HG03460 (cell line): ENCODE measurements at regions not wholly inside any gene's neighbourhood (a gene's known extent, or its start where the extent isn't known, plus 50 kb on each side); places are given as distances from the start of the nearest gene placed in this dataset.

Experiments used
- ATAC-seq: cut with Tn5 transposase; IDR thresholded peaks from one replicate; pipeline ENCODE4 v1.9.1; 2021; ENCODE audit not compliant: unreplicated experiment

DNA sequence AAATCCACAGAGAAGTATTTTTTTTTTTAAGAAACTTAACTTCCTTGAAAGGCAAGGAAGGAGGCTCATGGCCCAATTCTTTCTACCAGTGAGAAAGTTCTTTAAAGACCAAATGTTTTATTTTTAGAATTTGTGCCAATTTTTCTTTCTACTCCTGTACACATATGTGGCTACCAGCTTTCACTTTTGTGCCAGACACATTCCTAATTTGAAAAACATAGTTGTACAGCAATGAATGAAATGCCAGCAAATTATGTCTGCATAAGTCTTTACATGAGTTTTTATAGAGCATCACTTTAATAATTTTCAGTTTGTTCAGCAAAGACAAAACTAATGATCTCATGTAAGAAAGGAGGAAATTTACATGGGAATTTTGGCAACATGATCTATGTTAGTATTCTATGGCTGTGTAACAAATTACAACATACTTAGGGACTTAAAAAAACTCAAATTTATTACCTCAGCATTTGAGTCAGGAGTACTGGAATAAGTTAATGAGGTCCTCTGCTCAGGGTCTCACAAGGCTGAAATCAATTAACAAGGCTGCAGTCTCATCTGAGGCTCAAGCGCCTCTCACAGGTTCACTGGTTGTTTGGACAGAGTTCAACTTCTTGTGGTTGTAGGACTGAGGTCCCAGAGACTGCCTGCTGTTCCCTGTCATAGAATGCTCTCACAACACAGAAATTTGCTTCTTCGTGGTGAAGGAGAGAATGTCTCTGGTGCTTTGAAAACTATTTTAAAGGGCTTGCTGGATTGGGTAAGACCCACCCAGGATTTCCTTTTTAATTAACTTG lies 678.2 kb upstream of the FAM241A start:
- ATAC-seq: no peak

GRCh38 chr4:111475001-111475400 lies 670.3 kb upstream of the FAM241A start:
- no peak for ATAC-seq

DNA sequence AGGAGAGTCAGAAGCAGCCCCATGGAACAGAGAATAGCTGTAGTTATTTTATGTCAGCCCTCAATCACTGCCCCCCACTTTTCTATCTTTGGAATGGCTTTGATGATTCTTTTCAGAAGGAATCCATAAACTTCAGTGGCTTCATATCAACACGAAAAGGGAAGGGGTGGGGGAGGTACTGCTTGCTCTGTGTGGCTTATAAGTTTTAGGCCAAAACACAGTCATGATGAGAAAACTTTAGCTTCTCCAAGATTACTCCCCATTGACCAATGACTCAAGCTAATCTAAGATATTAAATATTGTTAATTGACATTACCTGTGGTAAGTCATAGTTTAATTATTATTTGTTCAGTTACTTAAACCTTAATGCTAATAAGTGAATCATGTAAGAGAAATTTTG lies 669.6 kb upstream of the FAM241A start:
- no peak for ATAC-seq

GRCh38 chr4:111480510-111480909 lies 664.7 kb upstream of the FAM241A start:
- no peak for ATAC-seq

DNA sequence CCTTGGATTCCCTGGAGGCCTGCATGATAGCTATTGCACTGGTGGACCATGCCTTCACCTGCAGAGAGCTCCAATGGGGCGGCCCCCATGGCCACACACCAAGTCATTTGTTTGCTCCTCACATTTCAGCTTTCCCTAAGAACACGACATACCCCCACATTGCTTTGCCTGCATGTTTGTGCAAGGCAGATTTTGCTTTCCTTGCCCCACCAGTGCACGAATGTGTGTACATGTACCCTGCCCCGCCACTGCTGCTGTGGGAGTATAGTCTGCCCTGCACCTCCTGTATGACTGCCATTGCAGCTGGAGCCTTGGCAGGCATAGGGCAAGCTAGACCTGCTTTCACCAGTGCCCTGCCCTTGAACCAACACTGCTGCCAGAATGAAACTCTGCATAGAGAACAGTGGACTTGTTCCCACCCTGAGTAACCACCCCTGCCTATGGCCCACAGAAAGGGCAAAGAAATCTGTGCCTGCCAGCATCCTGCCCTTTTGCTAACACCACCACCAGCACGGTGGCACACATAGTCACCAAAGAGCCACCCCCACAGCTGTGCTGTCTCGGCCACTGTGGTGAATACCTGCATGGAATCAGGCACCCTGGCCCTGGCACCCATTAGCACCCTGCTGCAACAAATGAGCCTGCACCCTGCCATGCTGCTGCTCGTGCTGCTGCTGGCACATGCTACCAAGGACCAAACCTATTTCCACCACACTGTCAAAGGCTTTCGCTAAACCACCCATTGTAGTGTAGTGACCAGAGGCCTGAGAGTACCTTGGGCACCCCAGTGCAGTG lies 661.7 kb upstream of the FAM241A start:
- no peak for ATAC-seq

GRCh38 chr4:111492496-111492895 lies 652.8 kb upstream of the FAM241A start:
- ATAC-seq: no peak

- ATAC-seq: no peak
Measured at GRCh38 chr4:111494471-111494870, 650.8 kb upstream of the FAM241A start.

DNA sequence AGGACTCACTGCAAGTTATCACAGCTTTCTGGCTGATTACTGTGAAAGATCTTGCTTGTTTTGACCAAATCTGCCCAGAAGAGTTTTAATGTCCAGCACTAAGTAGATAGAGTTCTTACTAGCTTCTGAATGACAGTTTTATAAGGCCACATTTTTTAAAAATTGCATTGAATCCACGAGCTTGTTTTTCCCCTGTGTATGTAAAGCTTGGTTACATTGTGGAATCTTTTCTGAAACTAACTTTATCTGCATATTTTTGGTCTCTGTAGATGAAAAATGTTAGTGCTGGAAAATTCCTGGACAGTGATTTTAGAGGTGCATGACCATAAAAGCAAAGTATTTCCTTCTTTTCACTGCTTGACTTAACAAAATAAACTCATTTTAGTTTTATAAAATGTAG lies 650.3 kb upstream of the FAM241A start:
- no peak for ATAC-seq

GRCh38 chr4:111499291-111499690 lies 646.0 kb upstream of the FAM241A start:
- no peak for ATAC-seq

- no peak for ATAC-seq
Measured at GRCh38 chr4:111499706-111500105, 645.5 kb upstream of the FAM241A start.

DNA sequence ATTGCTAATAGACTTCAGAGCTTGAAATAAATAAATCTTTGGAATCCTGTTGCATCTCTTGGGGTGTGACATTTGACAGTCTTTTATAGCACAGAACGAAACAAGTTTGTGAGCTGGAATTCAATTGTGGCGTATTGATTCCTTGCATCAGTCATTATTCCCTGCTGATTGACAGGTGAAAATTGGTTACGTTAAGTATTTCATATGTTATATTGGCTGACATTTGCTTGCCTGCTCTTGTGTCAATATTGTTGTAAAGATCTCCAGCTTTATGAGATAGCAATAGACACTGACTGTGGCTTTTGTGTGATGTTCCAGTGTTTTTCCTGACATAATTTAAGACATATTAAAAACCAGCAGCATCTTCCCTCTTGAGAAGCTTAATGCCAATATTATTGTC lies 644.4 kb upstream of the FAM241A start:
- no peak for ATAC-seq

- ATAC-seq: no peak
Measured at GRCh38 chr4:111501946-111502345, 643.3 kb upstream of the FAM241A start.

DNA sequence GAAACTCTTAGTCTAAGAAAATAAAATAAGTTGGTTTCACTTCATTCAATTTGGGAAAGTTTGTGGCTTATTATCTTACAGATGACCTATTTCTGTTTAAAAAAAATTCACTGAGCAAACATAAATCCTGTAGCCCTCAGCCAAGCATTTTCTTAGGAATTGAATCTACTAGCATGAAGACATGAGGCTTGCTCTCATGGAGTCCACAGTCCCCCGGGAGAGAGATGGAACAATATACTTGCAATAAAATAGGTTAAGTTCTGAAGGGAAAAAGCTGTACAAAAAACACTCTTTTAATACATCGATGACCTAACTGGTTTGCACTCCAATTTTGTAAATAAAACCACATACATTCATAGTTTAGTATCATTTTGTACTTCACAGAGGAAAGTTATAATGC lies 642.6 kb upstream of the FAM241A start:
- no peak for ATAC-seq

GRCh38 chr4:111506706-111507105 lies 638.5 kb upstream of the FAM241A start:
- no peak for ATAC-seq

GRCh38 chr4:111510535-111510934 lies 634.7 kb upstream of the FAM241A start:
- ATAC-seq: no peak

- no peak for ATAC-seq
Measured at GRCh38 chr4:111512081-111512783, 633.0 kb upstream of the FAM241A start.

DNA sequence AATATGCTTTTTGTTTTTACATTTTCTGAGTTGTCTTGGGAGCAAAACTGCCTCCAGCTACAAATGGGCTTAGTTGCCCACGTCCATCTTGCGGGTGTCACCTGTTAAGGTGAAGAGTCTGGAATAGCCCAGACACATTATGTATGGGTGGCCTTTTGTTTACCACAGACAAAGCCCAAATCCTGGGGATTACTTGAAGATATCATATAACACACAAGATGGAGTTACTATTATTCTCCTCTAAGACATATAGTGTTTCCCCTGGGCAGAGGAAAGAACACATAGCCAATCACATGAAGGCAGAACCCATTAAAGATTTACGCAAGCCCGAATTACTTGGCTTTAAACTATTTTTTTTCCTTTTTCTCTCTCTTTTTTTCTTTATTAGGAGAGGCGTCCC lies 625.6 kb upstream of the FAM241A start:
- ATAC-seq: no peak

DNA sequence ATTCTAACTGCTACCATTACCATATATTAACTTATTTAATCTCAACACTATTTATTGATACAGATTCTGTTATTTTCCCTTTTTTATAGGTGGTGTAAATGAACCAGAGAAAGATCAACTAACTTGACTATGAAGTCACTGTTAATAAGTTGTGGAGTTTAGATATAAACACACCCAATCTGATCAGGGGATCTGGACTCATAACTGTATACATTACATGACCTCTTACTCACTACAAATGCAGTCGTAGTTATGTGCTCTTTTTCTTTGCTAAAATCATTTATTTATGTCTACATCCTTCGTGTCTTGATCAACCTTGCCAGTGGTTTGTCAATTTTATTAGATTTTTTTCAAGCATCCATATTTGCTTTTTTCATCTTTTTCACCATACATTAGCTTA lies 614.8 kb upstream of the FAM241A start:
- no peak for ATAC-seq

GRCh38 chr4:111535792-111536191 lies 609.5 kb upstream of the FAM241A start:
- no peak for ATAC-seq

GRCh38 chr4:111537165-111537564 lies 608.1 kb upstream of the FAM241A start:
- ATAC-seq: no peak

GRCh38 chr4:111537871-111538270 lies 607.4 kb upstream of the FAM241A start:
- no peak for ATAC-seq

GRCh38 chr4:111540671-111541070 lies 604.6 kb upstream of the FAM241A start:
- no peak for ATAC-seq
